NCI-H2227 (cell line): ENCODE measurements at regions not wholly inside any gene's neighbourhood (a gene's known extent, or its start where the extent isn't known, plus 50 kb on each side); places are given as distances from the start of the nearest gene placed in this dataset.
"Not testable (repeated sequence)": the region's sequence is repeated elsewhere in the genome, so short reads cannot be mapped to it uniquely, and the experiment has no call there.

Source experiments
- DNase-seq: peaks from one replicate; lab custom pipeline; 2025; ENCODE audit not compliant: unreplicated experiment; lab: John Stamatoyannopoulos, UW

DNA sequence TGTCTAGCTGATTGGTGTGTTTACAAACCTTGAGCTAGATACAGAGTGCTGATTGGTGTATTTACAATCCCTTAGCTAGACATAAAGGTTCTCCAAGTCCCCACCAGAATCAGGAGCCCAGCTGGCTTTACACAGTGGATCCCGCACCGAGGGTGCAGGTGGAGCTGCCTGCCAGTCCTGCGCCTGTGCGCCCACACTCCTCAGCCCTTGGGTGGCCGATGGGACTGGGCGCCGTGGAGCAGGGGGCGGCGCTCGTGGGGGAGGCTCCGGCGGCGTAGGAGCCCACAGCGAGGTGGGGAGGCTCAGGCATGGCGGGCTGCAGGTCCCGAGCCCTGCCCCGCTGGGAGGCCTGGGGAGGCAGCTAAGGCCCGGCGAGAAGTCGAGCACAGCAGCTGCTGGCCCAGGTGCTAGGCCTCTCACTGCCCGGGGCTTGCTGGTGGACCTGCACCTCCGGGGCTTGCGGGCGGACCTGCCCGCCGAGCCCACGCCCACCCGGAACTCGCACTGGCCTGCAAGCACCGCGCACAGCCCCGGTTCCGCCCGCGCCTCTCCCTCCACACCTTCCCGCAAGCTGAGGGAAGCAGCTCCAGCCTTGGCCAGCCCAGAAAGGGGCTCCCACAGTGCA lies 51.0 kb upstream of the CDYL start:
- DNase-seq = not testable (repeated sequence)

DNA sequence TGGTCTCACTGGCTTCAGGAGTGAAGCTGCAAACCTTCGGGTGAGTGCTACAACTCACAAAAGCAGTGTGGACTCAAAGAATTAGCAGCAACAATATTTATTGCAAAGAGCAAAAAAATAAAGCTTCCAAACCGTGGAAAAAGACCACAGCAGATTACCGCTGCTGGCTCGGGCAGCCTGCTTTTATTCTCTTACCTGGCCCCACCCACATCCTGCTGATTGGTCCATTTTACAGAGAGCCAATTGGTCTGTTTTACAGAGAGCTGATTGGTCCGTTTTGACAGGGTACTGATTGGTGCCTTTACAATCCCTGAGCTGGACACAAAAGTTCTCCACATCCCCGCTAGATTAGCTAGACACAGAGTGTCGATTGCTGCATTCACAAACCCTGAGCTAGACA lies 51.5 kb upstream of the CDYL start:
- DNase-seq = not testable (repeated sequence)

DNA sequence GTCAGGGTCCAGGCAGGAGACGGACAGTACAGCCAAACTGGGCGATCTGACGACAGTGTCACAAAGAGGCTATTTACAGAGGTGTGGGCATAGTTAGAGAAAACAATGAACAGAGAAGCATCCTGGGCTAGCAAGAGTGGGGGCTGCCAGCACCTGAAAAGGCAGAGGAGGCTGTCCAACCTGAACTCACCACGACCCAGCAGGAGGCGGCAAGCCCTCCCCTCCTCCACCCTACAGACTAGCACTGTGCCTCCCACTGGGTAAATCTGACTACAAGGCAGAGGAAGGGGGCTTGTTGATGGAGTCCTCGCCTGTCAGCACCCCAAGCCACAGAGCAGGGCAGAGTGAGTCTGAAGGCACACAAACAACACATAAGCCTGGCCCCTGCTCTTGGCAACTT lies 52.8 kb upstream of the CDYL start:
- no peak for DNase-seq

DNA sequence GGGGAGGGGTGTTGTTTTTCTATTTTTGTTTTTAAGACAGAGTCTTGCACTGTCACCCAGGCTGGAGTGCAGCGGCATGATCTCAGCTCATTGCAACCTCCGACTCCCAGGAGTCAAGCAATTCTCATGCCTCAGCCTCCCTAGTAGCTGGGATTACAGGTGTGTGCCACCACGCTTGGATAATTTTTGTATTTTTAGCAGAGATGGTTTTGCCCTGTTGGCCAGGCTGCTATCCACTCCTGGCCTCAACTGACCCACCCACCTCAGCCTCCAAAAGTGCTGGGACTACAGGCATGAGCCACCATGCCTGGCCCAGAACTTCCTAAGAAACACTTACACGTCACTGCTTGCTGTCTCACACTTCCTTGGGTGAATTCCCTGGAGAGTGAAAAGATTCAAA lies 54.8 kb upstream of the CDYL start:
- DNase-seq = not testable (repeated sequence)

DNA sequence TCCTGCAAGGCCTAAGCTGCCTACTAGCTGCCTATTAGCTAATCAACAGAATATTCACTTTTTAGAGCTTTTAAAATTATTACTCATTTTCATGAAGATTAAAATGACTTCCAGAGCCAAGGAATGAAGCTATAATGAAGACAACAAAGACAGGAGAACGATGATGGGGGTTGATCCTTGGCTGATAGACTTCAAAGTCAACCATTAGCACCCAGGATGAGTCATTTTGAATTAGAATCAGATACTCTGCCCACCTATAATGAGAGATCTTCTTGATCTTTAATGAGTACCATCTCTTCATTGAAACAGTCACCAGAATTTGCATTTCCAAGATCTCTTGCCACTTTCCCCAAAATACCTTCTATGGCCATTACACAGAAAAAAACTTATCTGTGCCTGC lies 56.7 kb upstream of the CDYL start:
- DNase-seq = no peak

DNA sequence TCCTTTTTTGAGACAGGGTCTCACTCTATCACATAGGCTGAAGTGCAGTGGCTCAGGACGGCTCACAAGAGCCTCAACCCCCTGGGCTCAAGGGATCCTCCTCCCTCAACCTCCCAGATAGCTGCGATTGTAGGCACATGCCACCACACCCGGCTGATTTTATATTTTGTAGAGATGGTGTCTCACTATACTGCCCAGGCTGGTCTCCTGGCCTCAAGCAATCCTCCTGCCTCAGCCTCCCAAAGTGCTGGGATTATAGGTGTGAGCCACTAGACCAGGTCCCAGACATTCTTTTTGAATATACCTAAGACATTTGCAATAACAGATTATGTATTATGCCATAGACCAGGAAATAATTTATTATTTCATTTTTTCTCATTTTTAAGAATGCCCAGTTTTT lies 58.3 kb upstream of the CDYL start:
- no peak for DNase-seq

DNA sequence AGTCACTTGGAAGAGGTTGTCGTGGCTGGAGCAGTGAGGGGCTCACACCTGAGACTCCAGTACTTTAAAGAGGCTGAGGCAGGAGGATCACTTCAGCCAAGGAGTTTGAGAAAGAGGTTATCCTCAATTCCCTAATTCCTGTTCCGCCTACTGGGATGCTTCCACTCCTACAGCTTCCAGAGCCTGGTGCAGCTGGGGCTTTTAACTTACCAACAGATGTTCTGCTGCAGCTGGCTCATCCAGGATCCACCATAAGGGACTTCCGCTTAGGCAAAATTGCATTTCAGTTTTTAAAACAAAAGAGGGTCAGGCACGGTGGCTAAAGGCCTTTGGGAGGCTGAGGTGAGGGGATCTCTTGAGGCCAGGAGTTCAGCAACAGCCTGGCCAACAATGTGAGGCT lies 59.1 kb upstream of the CDYL start:
- no peak for DNase-seq

DNA sequence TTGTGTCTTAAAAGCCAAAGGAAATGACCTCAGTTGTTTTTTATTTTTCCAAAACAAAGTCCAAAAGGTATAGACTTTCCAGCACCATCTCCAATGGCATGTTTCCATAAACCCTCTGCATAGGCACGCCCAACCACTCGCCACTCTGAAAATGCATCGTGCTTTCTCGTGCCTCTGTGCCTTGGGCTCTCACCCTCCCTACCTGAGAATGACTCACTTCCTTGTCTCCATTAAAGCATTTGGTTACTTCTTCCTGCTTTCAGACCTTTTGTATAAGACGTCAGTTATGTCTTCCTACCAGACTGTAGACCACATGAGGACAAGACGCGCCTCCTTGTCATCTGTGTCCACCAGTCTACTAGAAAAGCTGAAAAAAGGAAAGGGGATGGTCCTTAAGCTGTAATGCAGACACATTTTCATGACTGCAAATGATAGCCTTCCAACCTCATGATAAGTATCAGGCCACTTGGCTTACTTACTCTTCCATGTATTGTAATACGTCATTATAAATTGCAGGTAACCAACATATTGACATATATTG lies 61.2 kb upstream of the CDYL start:
- no peak for DNase-seq

DNA sequence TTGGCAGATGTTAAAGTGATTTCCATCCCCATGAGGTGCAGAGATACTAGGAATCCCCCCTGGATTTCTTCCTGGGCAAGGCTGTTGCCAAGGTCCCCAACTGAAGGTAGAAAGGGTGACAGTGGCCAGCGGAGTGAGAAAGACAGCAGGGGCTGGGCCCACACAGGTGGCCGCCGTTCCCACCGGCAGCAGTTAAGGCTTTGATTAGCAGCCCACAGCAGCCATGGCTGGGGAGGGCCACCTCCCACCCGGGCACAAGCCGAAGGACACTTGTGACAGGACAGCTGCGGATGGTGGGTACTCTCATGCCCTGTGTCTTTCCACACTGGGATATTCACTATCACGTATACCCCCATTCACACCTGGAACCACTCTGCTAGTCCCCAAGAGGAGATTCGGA lies 63.9 kb upstream of the CDYL start:
- no peak for DNase-seq

DNA sequence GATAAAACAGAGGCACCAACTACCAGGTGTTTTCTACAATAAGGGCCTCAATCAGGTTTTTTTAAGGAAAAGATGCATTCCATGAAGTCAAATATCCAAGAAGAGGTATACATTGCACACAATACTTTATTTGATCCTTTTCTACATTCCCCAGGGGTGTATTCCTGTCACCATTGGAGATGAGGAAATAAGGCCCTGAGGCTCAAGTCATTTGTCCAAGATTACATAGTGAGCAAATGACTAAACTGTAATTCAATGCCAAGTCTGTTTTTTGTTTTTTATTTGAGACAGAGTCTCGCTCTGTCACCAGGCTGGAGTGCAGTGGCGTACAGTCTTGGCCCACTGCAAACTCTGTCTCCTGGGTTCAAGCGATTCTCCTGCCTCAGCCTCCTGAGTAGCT lies 69.2 kb upstream of the CDYL start:
- no peak for DNase-seq

DNA sequence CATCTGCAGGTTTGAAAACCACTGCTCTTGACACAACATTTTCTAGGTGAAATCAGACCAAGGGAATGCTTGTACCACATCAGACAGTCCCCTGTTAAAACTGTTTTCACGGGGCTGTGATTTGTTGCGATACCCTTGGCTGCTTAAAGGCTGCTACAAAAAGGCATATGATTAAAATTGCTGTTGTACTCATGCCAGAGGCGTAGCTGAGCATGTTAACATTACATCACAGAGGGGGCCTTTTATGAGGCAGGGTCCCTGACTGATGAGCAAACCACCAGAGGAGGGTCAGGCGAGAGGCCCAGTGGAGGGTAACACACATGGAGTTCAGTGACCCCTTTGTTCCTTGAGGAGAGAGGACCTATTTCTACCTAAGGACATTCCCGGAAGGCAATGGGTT lies 70.4 kb upstream of the CDYL start:
- no peak for DNase-seq

DNA sequence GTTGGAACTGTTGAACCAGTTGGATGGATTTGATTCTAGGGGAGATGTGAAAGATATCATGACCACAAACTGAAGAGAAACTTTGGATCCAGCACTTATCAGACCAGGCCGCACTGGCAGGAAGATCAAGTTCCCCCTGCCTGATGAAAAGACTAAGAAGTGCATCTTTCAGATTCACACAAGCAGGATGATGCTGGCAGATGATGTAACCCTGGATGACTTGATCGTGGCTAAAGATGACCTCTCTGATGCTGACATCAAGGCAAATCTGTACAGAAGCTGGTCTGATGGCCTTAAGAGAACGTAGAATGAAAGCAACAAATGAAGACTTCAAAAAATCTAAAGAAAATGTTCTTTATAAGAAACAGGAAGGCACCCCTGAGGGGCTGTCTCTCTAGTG lies 72.8 kb upstream of the CDYL start:
- no peak for DNase-seq

DNA sequence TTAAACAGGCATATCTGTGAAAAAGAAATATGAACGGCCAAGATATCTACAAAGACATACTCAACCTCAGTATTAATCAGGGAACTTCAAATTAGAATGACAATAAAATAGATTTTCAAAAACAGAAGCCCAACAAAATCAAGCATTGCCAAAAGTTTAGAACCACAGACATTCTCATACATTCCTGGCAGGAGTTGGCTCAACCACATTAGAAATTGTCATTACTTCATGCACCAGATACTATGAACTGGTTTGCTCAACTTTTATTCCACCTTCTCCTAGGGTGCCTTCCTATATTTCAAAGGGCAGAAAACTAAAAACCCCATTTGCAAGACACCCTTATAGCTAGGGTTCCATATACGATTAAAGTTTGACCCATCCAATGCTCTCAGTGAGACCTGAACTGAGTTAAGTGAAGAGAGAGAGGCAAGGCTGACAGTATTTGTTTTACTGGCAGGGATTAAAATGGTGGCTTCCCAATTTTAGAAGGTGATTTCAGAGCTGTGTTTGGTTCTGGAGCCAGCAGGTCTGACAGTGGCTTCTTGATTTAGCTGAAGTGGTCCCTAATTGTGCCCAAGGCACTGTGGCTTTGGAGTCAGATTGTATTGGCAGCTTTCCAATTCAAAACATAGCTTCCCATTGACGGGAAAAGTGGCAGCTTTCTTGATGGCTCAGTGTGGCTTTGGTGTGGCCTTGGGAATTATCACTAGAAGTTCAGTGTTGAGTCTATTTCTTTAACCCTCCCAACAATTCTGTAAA lies 77.1 kb upstream of the CDYL start:
- DNase-seq = peak; percentile 58

DNA sequence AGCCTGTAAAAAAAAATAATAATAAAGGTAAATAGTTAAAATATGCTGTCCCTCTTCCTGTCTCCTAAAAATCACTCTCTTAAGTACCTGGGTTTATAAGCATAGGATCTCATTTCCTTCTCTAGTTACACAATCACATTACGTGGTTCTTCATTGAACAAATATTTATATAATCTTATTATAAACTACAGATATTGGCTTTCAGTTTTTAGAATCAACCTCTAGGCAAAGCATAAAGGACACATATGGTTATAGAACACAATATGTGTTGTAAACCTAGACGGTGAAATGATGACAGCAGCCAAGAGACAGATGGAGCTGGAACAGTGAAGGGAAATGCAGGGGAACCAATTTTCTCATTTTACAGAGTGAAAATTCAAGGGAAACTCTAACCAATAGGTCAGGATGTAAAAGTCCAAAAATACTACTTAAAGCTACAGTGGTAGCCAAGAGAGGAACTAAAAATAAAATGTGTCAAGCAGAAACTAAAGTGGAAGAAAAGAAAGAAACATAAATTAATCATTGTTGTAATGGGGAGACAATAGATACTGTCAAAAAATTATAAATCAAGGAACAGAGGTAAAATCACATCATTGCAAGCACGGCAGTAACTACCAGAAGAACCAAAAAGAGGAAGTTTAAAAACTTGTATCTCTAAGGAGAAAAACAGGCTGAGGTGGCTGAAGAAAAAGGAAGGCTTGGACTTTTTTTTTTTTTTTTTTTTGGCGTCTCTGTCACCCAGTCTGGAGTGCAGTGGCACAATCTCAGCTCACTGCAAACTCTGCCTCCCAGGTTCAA lies 82.8 kb upstream of the CDYL start:
- no peak for DNase-seq

DNA sequence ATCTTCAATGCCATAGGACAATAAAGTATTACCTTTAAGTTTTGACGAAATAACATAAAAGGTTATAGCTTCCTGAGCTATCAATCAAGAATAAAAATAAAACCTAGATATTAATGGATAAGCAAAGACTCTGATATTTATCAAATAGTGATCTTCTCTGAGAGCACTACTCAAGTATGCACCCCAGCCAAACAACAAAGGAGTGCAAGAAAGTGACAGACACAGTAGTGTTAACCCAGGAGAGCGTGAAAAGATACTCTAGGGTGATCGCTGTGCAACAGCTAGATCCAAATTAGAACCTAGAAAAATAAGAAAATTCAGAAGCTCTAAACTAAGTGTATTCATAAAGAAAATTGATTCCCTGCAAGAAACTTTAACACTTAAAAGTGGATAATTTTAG lies 83.5 kb upstream of the CDYL start:
- DNase-seq = no peak

DNA sequence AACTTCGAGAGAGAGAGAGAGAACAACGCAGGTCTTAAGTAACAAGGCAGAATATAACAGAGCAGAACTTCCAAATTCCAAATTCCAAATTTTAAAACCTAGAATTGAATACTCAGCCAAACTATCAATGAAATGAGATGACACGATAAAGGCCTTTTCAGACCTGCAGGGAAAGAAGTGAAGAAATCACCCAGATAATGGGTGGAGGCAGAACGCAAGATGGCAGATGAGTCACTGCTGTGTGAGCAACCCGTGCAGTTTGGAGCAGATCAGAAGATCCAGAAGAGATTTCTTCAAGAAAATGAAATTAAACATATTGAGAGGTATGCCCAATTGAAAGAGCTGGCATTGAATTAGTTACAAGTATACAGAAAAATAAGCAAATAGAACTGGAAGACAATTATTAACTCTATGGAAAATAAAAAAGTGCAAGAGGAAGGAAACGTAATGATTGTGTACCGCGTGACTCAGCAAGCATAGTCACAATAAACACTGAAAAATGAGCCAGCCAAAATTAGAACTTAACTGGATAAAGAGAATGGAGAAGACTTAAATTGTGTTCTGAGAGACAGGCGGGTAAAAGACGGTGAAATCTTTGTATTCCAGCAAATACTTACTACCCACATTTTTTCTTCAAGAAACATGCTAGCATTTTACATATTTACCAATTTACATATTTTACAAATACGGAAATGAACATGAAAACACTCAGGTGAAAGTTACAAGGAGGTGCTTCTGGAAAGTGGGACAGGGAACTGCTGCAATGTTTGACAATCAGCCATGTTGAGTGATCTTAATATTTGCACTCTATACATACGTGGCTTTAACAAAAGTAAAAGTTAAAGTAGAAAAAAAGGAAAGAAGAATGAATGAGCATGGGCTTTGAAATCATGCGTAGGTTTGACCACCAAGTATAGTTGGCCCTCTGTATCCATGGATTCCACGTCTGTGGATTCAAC lies 87.9 kb upstream of the CDYL start:
- no peak for DNase-seq

DNA sequence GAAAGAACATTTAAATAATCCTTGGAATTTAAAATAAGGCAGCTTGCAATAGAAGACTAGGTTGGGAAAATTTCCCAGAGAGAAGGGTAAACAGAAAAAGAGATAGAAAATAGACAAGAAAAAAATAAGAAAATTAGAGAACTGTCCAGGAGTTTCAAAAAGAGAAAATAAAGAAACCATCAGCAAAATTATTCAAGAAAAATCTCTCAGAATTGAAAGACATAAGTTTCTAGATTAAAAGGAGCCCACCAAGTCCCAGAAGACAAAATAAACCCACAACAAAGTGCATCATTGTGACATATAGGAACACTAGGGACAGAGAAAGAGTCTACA lies 88.6 kb upstream of the CDYL start:
- no peak for DNase-seq

DNA sequence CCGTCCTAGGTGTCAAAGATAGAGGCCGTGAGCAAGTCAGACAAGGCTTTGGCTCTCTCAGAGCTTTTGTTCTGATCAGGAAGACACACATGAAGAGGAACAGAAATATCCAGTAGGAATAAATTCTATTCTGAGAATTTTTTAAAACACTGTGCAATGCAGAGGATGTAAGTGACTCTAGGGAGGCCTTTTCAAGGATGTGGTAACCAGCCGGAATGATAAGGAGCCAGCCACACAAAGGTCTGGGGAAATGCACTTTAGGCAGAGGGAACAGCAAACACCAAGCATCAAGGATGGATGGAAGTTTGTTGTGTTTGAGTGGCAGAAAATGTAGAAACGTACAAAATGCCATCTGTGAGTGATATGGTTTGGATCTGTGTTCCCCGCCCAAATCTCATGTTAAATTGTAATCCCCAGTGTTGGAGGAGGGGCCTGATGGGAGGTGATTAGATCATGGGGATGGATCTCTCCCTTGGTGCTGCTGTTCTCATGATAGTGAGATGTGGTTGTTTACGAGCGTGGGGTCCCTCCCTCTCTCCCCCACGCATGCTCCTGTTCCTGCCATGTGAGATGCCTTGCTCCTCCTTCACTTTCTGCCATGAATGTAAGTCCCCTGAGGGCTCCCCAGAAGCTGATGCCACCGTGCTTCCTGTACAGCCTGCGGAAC lies 93.6 kb upstream of the CDYL start:
- DNase-seq = no peak

DNA sequence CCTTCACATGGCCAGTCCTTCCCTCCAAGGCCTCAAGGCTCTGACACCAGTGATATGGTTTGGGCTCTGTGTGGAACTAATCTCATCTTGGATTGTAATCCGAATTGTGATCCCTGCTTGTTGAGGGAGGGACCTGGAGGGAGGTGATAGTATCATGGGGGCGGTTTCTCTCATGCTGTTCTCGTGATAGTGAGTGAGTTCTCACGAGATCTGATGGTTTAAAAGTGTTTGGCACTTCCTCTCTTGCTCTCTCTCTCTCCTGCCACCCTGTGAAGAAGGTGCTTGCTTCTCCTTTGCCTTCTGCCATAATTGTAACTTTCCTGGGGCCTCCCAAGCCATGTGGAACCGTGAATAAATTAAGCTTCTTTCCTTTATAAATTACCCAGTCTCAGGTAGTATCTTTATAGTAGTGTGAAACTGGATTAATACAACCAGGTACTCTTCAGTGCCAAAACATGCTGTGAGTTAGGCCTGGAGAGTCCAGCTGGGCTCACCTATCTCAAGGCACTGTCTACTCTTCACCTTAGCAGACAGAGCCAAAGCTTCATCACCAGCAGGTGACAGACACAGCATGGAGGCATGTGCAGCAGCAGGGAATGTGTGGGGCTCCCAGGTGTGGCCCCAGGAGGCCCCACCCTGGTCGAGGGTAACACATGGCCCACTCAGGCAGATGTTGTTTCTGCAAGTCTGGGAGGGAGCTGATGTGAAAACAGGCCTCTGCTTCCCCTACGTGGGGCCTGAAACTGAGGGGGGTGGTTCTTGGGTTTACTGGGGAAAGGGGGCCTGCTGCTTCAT lies 97.5 kb upstream of the CDYL start:
- no peak for DNase-seq

DNA sequence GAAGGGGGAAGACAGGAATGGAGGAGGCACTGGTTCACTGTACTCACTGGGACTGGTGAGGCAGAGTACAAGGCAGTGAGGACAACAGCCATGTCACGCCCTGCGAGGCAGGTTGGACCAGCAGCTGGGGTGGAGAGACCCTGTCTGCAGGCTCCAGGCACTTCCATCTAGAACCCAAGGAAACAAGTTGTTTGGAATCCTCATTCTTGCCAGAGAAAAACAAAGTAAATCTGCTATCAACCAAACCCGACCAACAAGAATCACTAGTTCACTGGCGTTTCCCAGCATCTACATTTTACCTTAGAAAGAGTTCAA lies 98.5 kb upstream of the CDYL start:
- no peak for DNase-seq
